ENCODE measurements at regions not wholly inside any gene's neighbourhood (a gene's known extent, or its start where the extent isn't known, plus 50 kb on each side); places are given as distances from the start of the nearest gene placed in this dataset.

- no peak for DNase-seq (ENCODE audit: low spot score)
Observed at GRCh38 chr14:95386536-95387095, 66.9 kb upstream of the CLMN start.

- DNase-seq (ENCODE audit: low spot score), result no peak
Observed at GRCh38 chr14:95385701-95386100, 66.0 kb upstream of the CLMN start.

GRCh38 chr14:95382747-95383146 is 63.0 kb upstream of the CLMN start:
- no peak for DNase-seq (ENCODE audit: low spot score)

DNA sequence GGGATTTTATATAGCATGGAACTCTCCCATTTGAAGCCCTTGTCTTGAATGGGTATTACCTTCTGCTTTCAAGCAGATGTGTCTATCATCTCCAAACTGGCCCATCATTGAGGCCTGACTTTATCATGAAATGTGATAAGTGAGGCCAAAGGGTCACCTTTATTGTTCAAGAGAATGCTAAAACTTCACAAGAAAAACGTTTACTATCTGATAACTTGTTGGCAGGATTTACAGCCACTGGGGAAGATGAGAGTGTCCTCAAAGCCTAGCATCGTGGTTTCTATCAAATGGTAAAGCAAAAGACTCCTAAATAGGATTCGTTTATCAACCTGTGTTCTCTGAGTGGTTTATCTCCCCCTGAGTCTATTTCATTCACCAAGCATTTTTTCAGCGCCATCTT is 62.0 kb upstream of the CLMN start:
- DNase-seq (ENCODE audit: low spot score), result no peak

DNA sequence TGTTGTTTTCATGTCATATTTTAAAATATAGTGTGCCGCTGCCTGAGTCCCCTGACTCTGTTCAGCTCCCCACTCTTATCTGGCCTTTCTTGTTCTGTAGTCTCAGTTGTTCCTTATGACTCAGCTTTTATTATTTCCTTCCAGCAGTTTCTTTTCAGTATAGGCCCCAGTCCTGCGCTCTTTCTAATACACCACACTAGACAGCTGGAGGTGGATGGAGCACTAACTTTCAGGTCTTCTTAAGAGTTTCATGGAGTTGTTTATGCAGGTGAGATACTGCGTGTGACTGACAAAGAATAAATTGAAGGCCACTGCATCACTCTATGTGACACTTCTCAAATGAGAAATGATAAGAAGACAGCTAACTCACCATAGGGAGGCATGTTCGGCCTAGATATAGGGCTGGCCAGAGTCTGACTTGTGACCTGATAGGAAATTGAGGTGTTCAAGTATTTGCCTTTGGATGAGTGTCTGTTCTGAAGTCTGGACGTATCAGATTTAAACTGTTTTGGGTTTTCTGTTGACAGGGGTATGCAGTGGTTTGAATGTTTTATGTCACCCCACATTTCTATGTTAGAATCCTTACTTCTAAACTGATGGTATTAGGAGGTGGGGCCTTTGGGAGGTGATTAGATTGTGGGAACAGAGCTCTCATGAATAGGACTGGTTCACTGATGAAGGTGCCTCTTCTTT is 60.8 kb upstream of the CLMN start:
- no peak for DNase-seq (ENCODE audit: low spot score)

DNA sequence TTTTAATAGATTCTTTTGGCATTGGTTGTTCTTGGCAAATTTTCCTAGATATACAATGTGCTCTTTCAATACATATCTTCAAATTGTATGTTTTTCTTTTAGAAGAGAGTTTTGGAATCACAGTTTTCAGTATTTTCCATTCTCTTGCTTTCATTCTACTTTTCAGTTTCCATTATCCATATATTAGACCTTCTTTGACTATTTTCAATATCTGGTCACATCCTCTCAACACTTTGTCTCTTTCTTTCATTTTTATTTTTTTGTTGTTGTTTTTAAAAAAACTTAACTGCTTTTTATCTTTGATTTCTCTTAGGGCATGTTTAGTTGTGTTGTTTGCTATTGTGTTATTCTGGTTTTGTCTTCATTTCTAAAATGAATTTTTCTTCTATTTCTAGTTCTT is 59.9 kb upstream of the CLMN start:
- no peak for DNase-seq (ENCODE audit: low spot score)

- DNase-seq (ENCODE audit: low spot score), result no peak
Observed at GRCh38 chr14:95375539-95376109, 55.9 kb upstream of the CLMN start.

- no peak for DNase-seq (ENCODE audit: low spot score)
Observed at GRCh38 chr14:95374239-95374997, 54.7 kb upstream of the CLMN start.

DNA sequence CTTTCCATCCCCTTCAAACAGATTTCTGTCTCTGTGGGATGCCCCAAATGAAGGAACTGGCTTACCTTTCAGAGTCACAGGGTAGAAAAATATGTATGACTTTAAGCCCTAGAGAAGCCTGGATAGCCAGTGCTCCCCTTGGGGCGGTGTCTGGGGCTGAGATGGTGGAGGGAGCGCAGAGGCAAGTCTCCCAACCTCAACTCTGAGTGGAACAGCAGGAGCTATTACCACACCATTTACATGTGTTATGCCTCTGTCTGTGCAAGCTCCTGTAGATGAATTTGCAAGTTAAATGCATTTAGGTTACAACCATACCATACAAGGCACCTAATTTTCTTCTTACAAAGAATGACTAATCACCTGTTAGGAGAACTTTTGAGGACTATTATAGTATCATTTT is 50.4 kb upstream of the CLMN start:
- DNase-seq (ENCODE audit: low spot score), result no peak
